ENCODE measurements at regions not wholly inside any gene's neighbourhood (a gene's known extent, or its start where the extent isn't known, plus 50 kb on each side); places are given as distances from the start of the nearest gene placed in this dataset.

- peaks cover 3% of the 10 kb centered on the region for H3F3A ChIP-seq (ENCODE audit: low read length, unreplicated experiment)
- H3K9me2 ChIP-seq (replicated peaks; ENCODE audit: low read length): no peaks in the 10 kb centered on the region
- no peak for DNase-seq
- H3K4me3 ChIP-seq (ENCODE audit: low read length): no peak overlapping the region
- BruUV-seq (replicated peaks): no TSS peak
- H2AFZ ChIP-seq (ENCODE audit: low read length): no peak overlapping the region
- no peak overlapping the region for H3K27ac ChIP-seq (ENCODE audit: low read length)
- no peaks in the 10 kb centered on the region for H4K20me1 ChIP-seq (ENCODE audit: low read length)
- no peaks in the 10 kb centered on the region for H3K36me3 ChIP-seq (ENCODE audit: low read depth, low read length)
- peak; percentile 32; the same call in 1 of the 2 replicates for ATAC-seq
- no peaks in the 10 kb centered on the region for H3K79me2 ChIP-seq (ENCODE audit: low read length)
- H3K4me2 ChIP-seq (ENCODE audit: low read length): no peak overlapping the region
- peaks cover 40% of the 10 kb centered on the region for H3K4me1 ChIP-seq (ENCODE audit: insufficient read depth, low read length)
- no peak for TF ChIP-seq CTCF (conservative IDR thresholded peaks at IDR 0.05; ENCODE audit: low read depth, low read length)
- TF ChIP-seq EZH2 (IDR thresholded peaks at IDR 0.05; ENCODE audit: low read length, unreplicated experiment): no peak
- no peak for TF ChIP-seq EZH2phosphoT487 (IDR thresholded peaks at IDR 0.05; ENCODE audit: borderline replicate concordance, low read length)
- no peak overlapping the region for H3K9ac ChIP-seq (ENCODE audit: low read length)
- ChIA-PET CTCF (no interaction called here), POLR2A (ENCODE audit: unreplicated experiment) (no interaction called here)
- no peaks in the 10 kb centered on the region for H3K9me3 ChIP-seq (ENCODE audit: low read length)
- intact Hi-C loops (cut with micrococcal nuclease): no loop called here
- H3K27me3 ChIP-seq (ENCODE audit: low read length): no peaks in the 10 kb centered on the region
These were observed 197.4 kb upstream of the KRR1 start for GRCh38 chr12:75708802-75709201.

- H3K4me1 ChIP-seq (ENCODE audit: insufficient read depth, low read length): peaks cover 38% of the 10 kb centered on the region
These were observed 196.6 kb upstream of the KRR1 start for GRCh38 chr12:75707983-75708382.

More at GRCh38 chr12:75707983-75708382, 196.6 kb upstream of the KRR1 start:
- H3K36me3 ChIP-seq (ENCODE audit: low read depth, low read length): no peaks in the 10 kb centered on the region
- no peak overlapping the region for H3K4me2 ChIP-seq (ENCODE audit: low read length)
- H3K79me2 ChIP-seq (ENCODE audit: low read length): no peaks in the 10 kb centered on the region
- H3K9ac ChIP-seq (ENCODE audit: low read length): no peak overlapping the region
- POLR2A ChIA-PET (ENCODE audit: unreplicated experiment): no interaction called here
- H3K4me3 ChIP-seq (ENCODE audit: low read length): no peak overlapping the region
- no peaks in the 10 kb centered on the region for H3K9me3 ChIP-seq (ENCODE audit: low read length)
- no peak overlapping the region for H3K27ac ChIP-seq (ENCODE audit: low read length)
- no peak for ATAC-seq
- no TSS peak for BruUV-seq (replicated peaks)
- CTCF ChIA-PET: no interaction called here
- H3F3A ChIP-seq (ENCODE audit: low read length, unreplicated experiment): peaks cover 3% of the 10 kb centered on the region
- no peaks in the 10 kb centered on the region for H3K27me3 ChIP-seq (ENCODE audit: low read length)
- no peaks in the 10 kb centered on the region for H3K9me2 ChIP-seq (replicated peaks; ENCODE audit: low read length)
- intact Hi-C loops (cut with micrococcal nuclease): no loop called here
- H4K20me1 ChIP-seq (ENCODE audit: low read length): no peaks in the 10 kb centered on the region
- TF ChIP-seq EZH2 (IDR thresholded peaks at IDR 0.05; ENCODE audit: low read length, unreplicated experiment): no peak
- TF ChIP-seq CTCF (conservative IDR thresholded peaks at IDR 0.05; ENCODE audit: low read depth, low read length): no peak
- DNase-seq: no peak
- no peak overlapping the region for H2AFZ ChIP-seq (ENCODE audit: low read length)

Measured in PC-3 (cell line).